ENCODE measurements at regions not wholly inside any gene's neighbourhood (a gene's known extent, or its start where the extent isn't known, plus 50 kb on each side); places are given as distances from the start of the nearest gene placed in this dataset.

- peak; percentile 20 for DNase-seq (ENCODE audit: low spot score)
- intact Hi-C loops (cut with DNase I): no loop called here
Observed at GRCh38 chr2:239714116-239714515, 311.0 kb downstream of the NDUFA10 start.

GRCh38 chr2:239712755-239713154 lies 311.9 kb upstream of the HDAC4 start:
- intact Hi-C loops (cut with DNase I): no loop called here
- no peak for DNase-seq (ENCODE audit: low spot score)

- intact Hi-C loops (cut with DNase I): no loop called here
- peak; percentile 71 for DNase-seq (ENCODE audit: low spot score)
Observed at GRCh38 chr2:239711911-239712570, 311.2 kb upstream of the HDAC4 start.

GRCh38 chr2:239710953-239711861 lies 310.4 kb upstream of the HDAC4 start:
- intact Hi-C loops (cut with DNase I): no loop called here
- DNase-seq (ENCODE audit: low spot score): no peak

GRCh38 chr2:239706367-239706766 lies 305.5 kb upstream of the HDAC4 start:
- intact Hi-C loops (cut with DNase I): no loop called here
- DNase-seq (ENCODE audit: low spot score): no peak

GRCh38 chr2:239704737-239705136 lies 303.9 kb upstream of the HDAC4 start:
- intact Hi-C loops (cut with DNase I): no loop called here
- DNase-seq (ENCODE audit: low spot score): no peak

GRCh38 chr2:239703834-239704233 lies 303.0 kb upstream of the HDAC4 start:
- intact Hi-C loops (cut with DNase I): no loop called here
- no peak for DNase-seq (ENCODE audit: low spot score)

- intact Hi-C loops (cut with DNase I): no loop called here
- no peak for DNase-seq (ENCODE audit: low spot score)
Observed at GRCh38 chr2:239700686-239701345, 300.0 kb upstream of the HDAC4 start.

- intact Hi-C loops (cut with DNase I): no loop called here
- DNase-seq (ENCODE audit: low spot score): no peak
Observed at GRCh38 chr2:239697399-239698164, 296.8 kb upstream of the HDAC4 start.

GRCh38 chr2:239696559-239697207 lies 295.9 kb upstream of the HDAC4 start:
- DNase-seq (ENCODE audit: low spot score): no peak
- intact Hi-C loops (cut with DNase I): no loop called here

GRCh38 chr2:239695728-239696240 lies 295.0 kb upstream of the HDAC4 start:
- DNase-seq (ENCODE audit: low spot score): no peak

GRCh38 chr2:239695106-239695727 lies 294.4 kb upstream of the HDAC4 start:
- no peak for DNase-seq (ENCODE audit: low spot score)
- intact Hi-C loops (cut with DNase I): no loop called here

More at GRCh38 chr2:239695728-239696240, 295.0 kb upstream of the HDAC4 start:
- intact Hi-C loops (cut with DNase I): no loop called here

GRCh38 chr2:239694487-239694886 lies 293.7 kb upstream of the HDAC4 start:
- intact Hi-C loops (cut with DNase I): no loop called here
- DNase-seq (ENCODE audit: low spot score): no peak

GRCh38 chr2:239693761-239694415 lies 293.1 kb upstream of the HDAC4 start:
- intact Hi-C loops (cut with DNase I): no loop called here
- DNase-seq (ENCODE audit: low spot score): no peak

- no peak for DNase-seq (ENCODE audit: low spot score)
- intact Hi-C loops (cut with DNase I): no loop called here
Observed at GRCh38 chr2:239693330-239693729, 292.5 kb upstream of the HDAC4 start.

GRCh38 chr2:239692919-239693318 lies 292.1 kb upstream of the HDAC4 start:
- intact Hi-C loops (cut with DNase I): no loop called here

GRCh38 chr2:239692362-239692851 lies 291.6 kb upstream of the HDAC4 start:
- intact Hi-C loops (cut with DNase I): no loop called here

More at GRCh38 chr2:239692919-239693318, 292.1 kb upstream of the HDAC4 start:
- no peak for DNase-seq (ENCODE audit: low spot score)

GRCh38 chr2:239691720-239692119 lies 290.9 kb upstream of the HDAC4 start:
- intact Hi-C loops (cut with DNase I): no loop called here

More at GRCh38 chr2:239692362-239692851, 291.6 kb upstream of the HDAC4 start:
- DNase-seq (ENCODE audit: low spot score): no peak

More at GRCh38 chr2:239691720-239692119, 290.9 kb upstream of the HDAC4 start:
- no peak for DNase-seq (ENCODE audit: low spot score)
